Left ventricle myocardium inferior (tissue), 1 donor: ENCODE measurements at regions not wholly inside any gene's neighbourhood (a gene's known extent, or its start where the extent isn't known, plus 50 kb on each side); places are given as distances from the start of the nearest gene placed in this dataset.

Source experiments
- DNase-seq: peaks from one replicate; pipeline ENCODE4 v3.0.0-alpha.2; 2020
- H3K27ac ChIP-seq: fragments of 200-600 bp; replicated peaks from 2 replicates; pipeline ENCODE4 v1.8.0; 2021
- H3K27me3 ChIP-seq: fragments of 200-600 bp; 2 replicates; pipeline ENCODE4 v1.8.0; 2021; ENCODE audit warnings: low read depth
- H3K36me3 ChIP-seq: fragments of 200-600 bp; 2 replicates; pipeline ENCODE4 v1.8.0; 2021
- H3K4me1 ChIP-seq: fragments of 200-600 bp; 2 replicates; pipeline ENCODE4 v1.8.0; 2021
- H3K4me3 ChIP-seq: fragments of 200-600 bp; 2 replicates; pipeline ENCODE4 v1.8.0; 2021; ENCODE audit warnings: mild to moderate bottlenecking, moderate library complexity
- H3K9me3 ChIP-seq: fragments of 200-600 bp; replicated peaks from 2 replicates; pipeline ENCODE4 v1.8.0; 2021
- CTCF ChIP-seq: fragments of 200-600 bp; IDR thresholded peaks from 2 replicates; pipeline ENCODE4 v1.8.0; 2021; ENCODE audit warnings: antibody characterized with exemption, mild to moderate bottlenecking, borderline replicate concordance
- intact Hi-C: fragments of 100-400 bp; cut with micrococcal nuclease; formaldehyde crosslinking; loops from one replicate; pipeline ENCODE4 v1.11.0; 2022
- donor health status: DM: no; HTN: yes; CAD: no; lungs with severe emphysema.

- H3K36me3 ChIP-seq: no peaks in the 10 kb centered on the region
- intact Hi-C loops: no loop called here
- H3K27ac ChIP-seq: no peak overlapping the region
- H3K9me3 ChIP-seq: no peaks in the 10 kb centered on the region
- H3K4me1 ChIP-seq: peaks cover 6% of the 10 kb centered on the region
- H3K4me3 ChIP-seq: no peak overlapping the region
- TF ChIP-seq CTCF: no peak
- H3K27me3 ChIP-seq: no peaks in the 10 kb centered on the region
- no peak for DNase-seq
These were observed 53.9 kb upstream of the PICALM start for GRCh38 chr11:86122773-86123172.

GRCh38 chr11:86120807-86121206 lies 51.9 kb upstream of the PICALM start:
- no peak overlapping the region for H3K4me3 ChIP-seq
- H3K27me3 ChIP-seq: no peaks in the 10 kb centered on the region
- H3K9me3 ChIP-seq: no peaks in the 10 kb centered on the region
- H3K4me1 ChIP-seq: peaks cover 6% of the 10 kb centered on the region
- intact Hi-C loops: no loop called here
- no peak for DNase-seq
- TF ChIP-seq CTCF: no peak
- H3K36me3 ChIP-seq: no peaks in the 10 kb centered on the region
- H3K27ac ChIP-seq: no peak overlapping the region

- Histone ChIP-seq H3K4me3 (no peak overlapping the region), H3K9me3 (no peaks in the 10 kb centered on the region), H3K4me1 (peaks cover 6% of the 10 kb centered on the region), H3K36me3 (no peaks in the 10 kb centered on the region), H3K27me3 (no peaks in the 10 kb centered on the region), H3K27ac (no peak overlapping the region)
- no peak for TF ChIP-seq CTCF
- no peak for DNase-seq
- intact Hi-C loops: no loop called here
These were observed 51.0 kb upstream of the PICALM start for GRCh38 chr11:86119906-86120305.

GRCh38 chr11:86119077-86119476 lies 50.2 kb upstream of the PICALM start:
- no peak overlapping the region for H3K27ac ChIP-seq
- no peak for DNase-seq
- H3K36me3 ChIP-seq: no peaks in the 10 kb centered on the region
- no peaks in the 10 kb centered on the region for H3K9me3 ChIP-seq
- intact Hi-C loops: no loop called here
- no peak for TF ChIP-seq CTCF
- H3K4me3 ChIP-seq: no peak overlapping the region
- peaks cover 6% of the 10 kb centered on the region for H3K4me1 ChIP-seq
- no peaks in the 10 kb centered on the region for H3K27me3 ChIP-seq
